Epithelial cell of proximal tubule (primary cell): ENCODE measurements at regions not wholly inside any gene's neighbourhood (a gene's known extent, or its start where the extent isn't known, plus 50 kb on each side); places are given as distances from the start of the nearest gene placed in this dataset.

Experiments
- DNase-seq: peaks from one replicate; pipeline ENCODE4 v3.0.0-alpha.2; 2011; ENCODE audit warnings: low read depth
- H3K4me3 ChIP-seq: 2 replicates; pipeline ENCODE4 v1.5.1; 2011; ENCODE audit warnings: low read depth, mild to moderate bottlenecking, low read length
- CTCF ChIP-seq: conservative IDR thresholded peaks from 2 replicates; pipeline ENCODE4 v1.5.1; 2012; ENCODE audit warnings: low read depth, mild to moderate bottlenecking, low read length

GRCh38 chr20:9912858-9913434, 74.1 kb upstream of the PAK5 start:
- peak; percentile 90 for TF ChIP-seq CTCF
- DNase-seq = no peak
- H3K4me3 ChIP-seq = no peak overlapping the region

GRCh38 chr20:9912290-9912689, 73.4 kb upstream of the PAK5 start:
- DNase-seq = no peak
- no peak for TF ChIP-seq CTCF
- no peak overlapping the region for H3K4me3 ChIP-seq

GRCh38 chr20:9911519-9911918, 72.6 kb upstream of the PAK5 start:
- TF ChIP-seq CTCF = no peak
- no peak overlapping the region for H3K4me3 ChIP-seq
- no peak for DNase-seq

GRCh38 chr20:9909167-9909566, 70.3 kb upstream of the PAK5 start:
- TF ChIP-seq CTCF = no peak
- no peak overlapping the region for H3K4me3 ChIP-seq
- DNase-seq = no peak

GRCh38 chr20:9903048-9903655, 64.3 kb upstream of the PAK5 start:
- H3K4me3 ChIP-seq = no peak overlapping the region
- no peak for DNase-seq
- TF ChIP-seq CTCF = peak; percentile 71

- TF ChIP-seq CTCF = no peak
- DNase-seq = no peak
- no peak overlapping the region for H3K4me3 ChIP-seq
Measured at GRCh38 chr20:9889270-9889981, 50.5 kb upstream of the PAK5 start.
